ENCODE measurements at regions not wholly inside any gene's neighbourhood (a gene's known extent, or its start where the extent isn't known, plus 50 kb on each side); places are given as distances from the start of the nearest gene placed in this dataset.

DNA sequence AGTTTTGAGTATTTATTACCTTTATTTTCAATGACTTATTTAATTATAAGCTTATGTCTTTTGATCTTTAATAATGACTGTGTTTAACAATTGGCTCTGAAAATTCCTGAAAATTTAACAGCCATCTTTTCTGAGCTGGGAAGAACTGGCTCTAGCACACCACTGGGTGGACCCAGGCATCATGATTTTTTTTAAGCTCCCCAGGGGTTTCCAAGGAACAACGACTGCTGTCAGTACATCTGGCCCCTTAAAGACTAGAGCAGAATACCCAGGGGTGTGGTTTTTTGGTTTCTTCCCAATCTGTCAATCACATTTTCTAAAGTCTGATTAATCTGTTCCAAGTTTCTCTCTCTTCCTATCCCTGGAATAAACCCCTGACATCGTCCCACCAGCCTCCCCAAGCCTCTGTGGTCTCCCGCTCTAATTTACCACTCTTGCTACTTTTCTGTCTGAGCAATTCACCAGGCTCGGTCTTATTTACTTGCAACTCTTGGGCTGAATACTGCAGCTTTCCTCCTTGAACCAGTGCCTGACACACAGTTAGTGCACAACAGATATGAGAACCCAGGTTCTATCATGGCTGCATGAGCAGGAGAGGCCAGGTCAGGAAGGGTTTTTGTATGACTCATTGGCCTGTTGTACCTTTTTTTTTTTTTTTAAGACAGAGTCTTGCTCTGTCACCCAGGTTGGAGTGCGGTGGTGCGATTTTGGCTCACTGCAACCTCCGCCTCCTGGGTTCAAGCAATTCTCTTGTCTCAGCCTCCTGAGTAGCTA, 321.9 kb downstream of the ZSWIM6 start:
- no peak for ATAC-seq

DNA sequence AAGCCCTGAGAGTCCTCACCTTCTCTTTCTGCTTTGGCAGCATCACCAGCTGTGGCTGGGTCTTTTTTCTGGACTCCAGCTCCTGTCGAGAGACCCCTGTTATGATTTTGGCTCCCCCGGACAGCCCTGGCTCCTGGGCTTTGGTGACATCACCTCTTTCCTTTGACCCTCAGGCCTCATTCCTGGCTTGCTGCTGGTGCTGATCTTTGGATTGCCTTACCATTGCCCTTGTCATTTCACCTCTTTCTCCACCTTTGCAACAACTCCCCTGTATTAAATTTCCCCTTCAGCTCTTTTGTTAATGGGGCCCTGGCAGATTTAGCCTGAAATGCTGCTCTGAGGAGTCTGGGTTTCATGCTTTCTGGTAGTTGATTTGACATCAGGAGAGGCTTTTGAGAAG, 322.8 kb downstream of the ZSWIM6 start:
- no peak for ATAC-seq

DNA sequence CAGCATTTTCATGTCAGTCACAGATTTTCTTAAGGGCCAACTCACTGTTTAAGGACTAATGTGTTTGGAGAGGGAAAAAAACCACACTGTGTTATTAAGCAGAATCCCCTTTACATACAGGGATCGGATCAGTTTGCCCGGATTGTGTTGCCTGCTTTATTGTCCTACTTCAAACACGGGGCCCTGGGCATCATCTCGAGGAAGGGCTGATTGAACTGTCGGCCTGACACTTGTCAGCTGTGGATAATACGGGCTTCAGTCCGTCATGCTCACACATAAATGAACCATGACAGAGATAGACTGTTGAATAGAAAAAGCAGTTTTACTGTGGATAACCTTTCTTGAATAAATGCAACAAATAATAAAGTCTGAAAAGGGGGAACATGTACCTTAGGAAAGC, 325.0 kb downstream of the ZSWIM6 start:
- no peak for ATAC-seq

DNA sequence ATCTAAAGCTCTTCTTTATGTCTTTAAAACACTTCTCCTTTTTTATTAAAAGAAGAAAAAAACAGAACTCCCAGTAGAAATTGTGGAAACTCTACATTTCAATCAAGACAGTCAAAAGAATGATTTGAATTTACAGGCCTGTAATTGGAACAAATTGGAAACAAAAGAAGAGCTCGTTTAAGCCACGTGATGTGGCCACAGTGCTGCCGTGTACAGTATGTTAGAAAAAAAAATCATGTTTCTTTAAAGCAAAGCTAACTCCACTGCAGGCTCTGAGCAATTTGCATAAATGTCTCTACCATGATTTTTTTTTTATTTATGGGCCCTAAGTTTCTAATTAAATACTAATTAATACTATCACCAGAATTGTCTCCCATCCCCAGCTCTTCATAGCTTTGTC, 325.6 kb downstream of the ZSWIM6 start:
- ATAC-seq, result no peak

DNA sequence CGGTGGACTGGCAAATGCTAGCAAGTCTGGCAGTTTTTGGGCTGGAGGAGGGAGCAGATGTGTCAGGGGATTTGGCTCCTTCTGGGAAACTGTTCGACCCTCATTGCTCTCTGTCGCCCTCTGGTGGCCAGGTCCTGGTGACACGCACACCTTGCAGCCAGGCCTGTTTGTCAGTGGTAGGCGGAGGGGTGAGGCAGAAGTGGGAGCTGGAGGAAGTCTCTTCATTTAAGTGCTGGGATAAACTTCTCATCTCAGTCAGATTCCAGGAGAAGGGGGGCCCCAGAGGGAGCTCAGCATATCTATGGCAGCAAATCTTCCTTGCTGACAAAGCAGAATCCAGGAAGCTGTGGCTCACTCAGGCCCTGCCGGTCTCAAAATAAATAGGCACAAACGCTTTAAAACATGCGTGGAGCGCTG, 326.5 kb downstream of the ZSWIM6 start:
- peak; percentile 85 for ATAC-seq

DNA sequence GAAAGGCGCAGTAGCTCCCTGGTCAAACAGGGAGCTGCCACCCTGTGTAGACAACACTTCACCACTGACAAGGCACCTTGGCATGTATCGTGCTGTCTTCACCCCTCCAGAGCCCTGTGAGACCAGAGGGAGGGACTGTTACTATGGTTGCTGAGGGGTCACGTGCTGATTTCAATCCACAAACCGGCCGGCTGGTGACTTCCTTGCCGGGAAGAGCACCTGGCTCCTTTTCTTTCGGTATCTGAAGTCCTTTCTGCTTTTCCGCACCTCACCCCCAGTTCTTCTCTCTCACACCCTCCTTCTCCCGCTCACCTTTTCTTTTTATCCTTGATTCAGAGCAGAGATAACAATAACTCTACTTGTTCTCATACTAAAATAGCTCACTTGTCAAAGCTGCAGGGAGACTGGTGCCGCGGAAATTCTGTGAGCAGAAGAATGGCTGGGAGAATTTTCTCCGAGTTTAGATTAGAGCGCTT, 327.2 kb downstream of the ZSWIM6 start:
- peak; percentile 25 for ATAC-seq

DNA sequence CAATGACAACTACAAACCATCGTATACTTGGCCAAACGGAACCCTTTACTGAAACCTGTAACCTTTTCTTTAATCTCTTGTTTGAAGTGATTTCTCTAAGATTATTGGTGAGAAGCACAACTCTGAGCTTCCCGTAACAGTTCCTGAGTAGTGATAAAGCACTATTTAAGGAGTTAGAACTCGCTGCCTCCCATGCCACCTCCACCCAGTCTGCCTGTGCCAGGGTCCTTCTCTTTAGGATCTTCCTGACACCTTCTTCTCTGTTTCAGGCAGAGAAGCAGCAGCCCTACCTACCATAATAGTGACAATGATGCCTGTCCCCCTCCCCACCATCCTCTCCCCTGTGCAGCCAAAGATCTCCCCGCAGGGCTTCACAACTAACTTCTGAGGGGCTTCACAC, 330.6 kb downstream of the ZSWIM6 start:
- no peak for ATAC-seq

DNA sequence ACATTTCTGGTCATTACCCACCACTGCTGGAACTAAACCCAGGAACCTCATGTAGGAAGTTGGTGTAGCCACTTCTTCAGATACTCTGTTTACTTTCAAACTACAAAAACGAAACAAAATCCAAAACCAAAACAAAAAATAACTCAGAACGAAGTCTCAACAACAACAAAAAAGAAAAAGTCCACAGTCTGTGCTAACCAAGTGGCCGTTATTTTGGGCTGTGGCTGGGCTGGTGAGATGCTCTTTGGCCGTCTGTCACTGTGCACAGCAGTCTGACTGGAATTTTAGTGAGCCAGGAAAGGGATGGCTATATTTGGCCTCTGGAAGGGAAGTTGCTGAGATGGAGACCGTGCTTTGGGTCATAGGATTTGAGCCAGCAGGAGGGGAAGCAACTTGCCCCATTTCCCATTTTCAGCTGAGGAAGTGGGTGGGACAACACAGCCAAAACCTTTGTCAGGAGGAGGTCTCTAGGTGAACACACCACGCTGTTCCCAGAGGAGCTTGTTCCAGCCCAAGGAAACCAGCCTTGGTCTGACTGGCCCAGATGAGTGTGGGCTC, 334.1 kb downstream of the ZSWIM6 start:
- ATAC-seq, result no peak

DNA sequence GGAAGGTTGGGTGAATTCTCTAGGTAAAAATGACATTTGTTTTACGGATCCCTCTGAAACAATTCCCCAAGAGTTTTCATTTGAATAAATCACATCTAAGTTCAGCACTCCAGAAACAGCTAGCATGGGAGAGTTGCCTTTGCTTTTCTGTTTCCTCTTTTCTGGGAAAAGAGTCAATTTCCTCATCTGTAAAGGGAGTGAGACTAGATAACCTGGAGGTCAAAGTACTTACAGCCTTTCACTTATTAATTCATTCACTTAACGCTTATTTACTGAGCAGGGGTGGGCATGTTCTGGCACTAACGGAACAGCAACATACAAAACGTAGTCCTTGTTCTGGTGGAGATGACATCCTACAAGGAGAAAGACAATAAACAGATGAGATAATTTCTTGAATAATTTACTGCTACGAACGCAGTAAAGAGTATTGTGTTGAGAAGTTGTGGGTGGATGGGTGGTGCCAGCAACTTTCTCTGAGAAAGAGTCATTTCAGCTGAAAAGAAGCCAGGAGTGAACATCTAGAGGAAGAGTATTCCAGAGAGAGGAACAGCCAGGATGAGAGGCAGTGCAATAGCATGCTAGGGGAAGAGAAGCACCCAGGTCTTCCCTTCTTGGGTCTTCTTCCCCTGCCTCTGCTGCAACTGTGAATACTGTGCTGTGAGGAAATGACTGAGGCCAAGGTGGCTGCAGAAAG, 335.6 kb downstream of the ZSWIM6 start:
- ATAC-seq, result no peak

DNA sequence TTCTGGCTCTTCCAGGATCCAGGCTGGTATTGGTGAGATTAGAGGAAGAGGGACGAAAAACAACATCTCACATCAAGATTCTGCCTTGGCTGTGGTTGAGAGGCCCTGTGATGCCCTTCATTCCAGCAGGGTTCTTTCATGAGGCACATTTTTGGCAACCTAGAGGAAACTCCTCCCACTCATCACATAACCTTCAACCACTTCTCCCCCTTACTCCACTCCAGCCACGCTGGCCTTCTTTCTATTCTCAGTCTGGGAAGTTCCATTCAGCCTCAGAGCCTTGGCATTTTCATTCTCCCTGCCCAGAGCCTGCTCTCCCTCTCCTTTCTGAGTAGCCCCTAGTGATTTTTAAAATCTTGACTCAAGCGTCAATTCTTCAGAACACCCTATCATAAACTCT, 337.5 kb downstream of the ZSWIM6 start:
- no peak for ATAC-seq

DNA sequence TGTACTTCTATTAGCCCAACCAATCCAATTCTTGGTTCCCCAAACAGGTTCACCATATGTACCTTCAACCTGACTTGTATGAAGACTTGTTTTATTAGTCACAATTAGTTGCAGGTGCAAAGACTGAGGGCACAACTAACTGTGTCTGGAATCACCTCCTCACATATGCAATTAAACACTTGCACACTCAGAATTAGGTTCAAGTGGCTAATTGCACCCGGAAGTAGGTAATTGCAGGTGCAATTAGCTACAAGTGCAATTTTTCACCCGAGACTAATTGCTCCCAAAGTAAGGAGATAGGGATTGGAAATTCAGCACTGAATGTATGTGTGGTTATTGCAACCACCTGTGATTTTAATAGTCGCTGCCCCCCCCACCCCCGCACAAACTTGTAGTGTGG, 338.9 kb downstream of the ZSWIM6 start:
- no peak for ATAC-seq

DNA sequence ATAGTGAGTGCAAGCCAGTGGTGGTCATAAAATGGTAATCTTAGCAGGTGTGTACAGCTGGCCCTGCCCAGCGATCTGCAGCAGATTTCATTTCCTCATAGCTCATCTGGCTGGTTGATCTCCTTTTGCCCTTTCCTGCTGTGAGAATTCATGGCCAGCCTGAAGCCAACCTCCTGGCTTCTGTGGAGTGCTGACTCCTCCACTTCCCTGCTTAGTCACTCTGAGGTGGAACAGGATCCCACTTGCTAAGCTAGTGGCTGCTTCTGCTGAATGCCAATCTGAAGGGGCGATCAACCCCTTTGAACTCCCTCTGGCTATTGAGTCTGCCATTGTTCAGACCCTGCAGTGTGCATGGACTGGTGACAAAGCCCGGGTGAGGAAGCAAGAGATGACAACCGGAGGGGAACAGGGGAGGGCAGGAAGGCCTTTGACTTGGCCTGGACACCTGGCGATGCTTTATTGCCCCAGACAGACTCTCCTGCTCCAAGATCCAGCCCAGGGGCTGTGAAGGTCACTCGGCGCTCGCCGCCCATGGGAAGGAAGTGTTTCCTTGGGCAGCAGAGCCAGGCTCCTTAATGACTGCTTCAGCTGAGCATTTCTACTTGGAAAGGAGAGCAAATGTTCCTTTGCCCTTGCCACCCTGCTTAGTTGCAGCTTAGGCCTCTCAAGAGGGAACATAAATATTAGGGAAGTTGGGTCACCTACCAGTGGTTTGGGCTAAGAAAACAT, 341.1 kb downstream of the ZSWIM6 start:
- ATAC-seq, result peak; percentile 96

DNA sequence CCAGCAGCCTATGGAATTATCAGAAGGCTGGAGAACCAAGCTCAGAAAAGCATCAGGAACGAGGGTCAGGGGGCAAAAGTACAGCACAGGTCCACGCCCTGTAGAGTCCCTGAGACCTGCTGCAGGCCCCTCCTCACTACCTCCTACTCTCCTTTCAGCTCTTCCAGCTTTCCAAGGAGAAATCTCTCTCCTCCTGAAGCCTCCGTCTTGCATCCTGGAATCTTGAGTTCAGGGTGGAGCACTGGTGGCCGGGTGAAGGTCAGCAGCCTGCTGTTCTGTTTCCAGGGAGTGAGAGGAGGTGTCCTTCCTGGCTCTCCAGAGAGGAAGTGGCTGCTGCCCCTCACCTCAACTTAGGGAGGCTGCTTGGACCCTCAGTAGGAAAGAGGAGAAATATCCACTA, 342.3 kb downstream of the ZSWIM6 start:
- no peak for ATAC-seq

DNA sequence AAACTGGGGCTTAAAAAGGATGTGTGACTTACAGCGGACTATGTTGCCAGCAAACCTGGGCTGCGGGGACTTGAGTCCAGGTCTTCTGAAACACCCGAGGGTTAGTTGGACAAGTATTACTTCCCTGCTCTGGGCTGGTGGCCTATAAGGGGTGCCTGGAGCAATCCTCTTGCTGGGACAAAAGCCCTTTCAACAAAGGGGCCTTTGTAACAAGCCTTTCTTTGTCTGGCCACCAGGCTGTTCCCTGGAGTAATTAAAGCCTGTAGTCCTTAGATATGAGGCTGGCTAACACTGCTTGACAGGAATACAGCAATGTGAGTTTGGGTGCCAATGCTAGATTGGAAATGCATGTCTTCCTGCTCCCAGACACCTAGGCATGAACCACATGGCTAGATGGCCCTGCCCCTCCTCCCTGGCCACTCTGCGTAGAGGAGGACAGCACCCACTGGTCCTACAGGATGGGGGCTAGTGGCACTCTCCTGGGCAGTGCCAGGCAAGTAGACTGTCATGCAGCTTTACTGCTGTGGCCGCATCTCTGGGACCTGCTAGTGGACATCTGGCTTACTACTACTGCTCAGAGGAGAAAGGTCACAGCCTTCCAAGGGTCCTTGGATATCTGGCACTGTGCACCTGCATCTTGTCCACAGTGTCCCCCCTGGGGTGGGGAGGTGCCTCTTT, 343.1 kb downstream of the ZSWIM6 start:
- no peak for ATAC-seq

DNA sequence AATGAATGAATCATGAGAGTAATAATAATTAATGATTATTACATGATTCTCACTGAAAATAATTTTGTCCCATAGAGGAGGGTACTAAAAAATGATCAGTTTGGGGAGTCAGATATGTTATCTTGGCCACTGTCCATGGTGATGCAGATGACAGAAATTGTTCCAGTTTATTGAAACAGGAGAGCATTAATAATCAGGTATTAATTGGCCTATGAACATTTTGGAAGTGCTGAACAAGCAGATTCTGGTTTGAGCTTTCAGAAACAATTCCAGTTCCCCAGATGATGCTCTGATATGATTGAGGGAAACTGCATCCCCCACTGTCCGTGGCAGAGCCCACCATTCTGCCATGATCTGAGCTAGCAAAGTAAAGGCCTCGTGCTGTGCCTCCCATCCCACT, 345.2 kb downstream of the ZSWIM6 start:
- no peak for ATAC-seq

DNA sequence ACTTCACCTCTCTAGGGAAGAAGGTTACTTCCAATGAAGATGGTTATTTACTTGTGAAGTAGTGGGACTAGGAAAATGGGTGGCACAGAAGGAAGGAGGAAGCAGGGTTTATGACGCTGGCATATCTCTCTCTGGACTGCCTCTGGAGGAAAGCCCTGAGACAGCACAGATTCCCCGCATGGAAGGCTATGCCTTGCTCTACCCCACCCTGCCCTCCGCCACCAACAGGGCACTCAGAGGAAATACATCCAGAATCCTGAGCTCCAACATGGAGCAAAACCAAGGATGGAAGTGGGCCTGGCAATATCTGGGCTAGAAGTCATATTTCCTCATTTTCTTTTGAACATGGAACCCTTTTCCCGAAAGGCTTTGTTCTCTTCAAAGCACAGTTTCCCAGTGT, 346.9 kb downstream of the ZSWIM6 start:
- no peak for ATAC-seq

DNA sequence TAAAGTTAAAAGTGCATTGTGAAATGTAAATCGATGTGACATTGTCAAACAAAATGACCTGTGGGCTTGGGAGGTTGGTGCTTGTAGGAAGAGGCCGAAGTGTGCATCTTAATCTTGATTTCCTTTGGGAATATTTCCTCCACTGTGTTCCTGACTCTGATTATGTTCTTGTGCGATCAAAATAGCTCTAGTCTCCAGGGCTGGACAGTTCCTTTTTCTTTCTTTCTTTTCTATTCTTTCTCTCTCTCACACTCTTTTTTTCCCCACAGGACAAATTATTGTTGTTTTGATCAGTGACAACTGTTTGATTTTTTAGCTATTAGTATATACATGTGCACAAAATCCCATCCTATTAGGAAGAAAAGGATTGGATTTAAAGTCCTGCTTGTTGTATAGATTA, 347.5 kb downstream of the ZSWIM6 start:
- no peak for ATAC-seq

DNA sequence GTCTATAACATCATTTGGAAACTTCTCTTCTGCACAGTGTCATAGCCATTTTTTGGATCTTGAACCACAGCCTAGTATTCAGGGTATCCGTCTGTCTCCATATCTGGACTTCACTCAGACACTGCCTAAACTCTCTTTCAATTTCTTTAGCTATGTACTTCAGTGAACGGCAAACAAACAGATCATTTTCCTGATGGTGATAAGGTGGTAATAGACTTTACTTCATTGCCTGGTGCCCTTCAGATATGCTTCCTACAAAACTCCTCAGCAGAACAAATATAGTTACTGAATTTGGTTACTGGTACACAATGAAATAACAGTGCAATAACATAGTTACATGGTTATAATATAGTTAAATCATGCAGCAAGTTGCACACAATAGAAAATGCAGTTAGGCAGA, 348.2 kb downstream of the ZSWIM6 start:
- ATAC-seq, result no peak

DNA sequence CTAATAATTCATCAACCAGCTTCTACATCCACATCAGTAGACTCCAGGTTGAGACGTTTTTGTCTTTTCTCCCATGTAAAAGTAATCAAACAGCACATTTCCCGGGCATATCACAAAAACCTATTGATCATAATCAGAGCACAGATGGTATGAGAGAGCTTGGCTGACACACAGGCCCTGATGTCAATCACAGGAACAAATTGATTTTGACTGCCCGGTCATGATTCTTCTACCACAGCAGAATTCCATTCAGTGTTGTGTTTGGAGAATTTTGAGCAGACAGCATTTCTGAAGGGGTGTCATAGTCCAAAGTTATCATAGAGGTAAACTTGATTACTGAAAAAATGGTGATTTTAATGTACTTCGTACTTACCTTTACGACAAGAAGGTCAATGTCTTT, 351.1 kb downstream of the ZSWIM6 start:
- ATAC-seq, result no peak

DNA sequence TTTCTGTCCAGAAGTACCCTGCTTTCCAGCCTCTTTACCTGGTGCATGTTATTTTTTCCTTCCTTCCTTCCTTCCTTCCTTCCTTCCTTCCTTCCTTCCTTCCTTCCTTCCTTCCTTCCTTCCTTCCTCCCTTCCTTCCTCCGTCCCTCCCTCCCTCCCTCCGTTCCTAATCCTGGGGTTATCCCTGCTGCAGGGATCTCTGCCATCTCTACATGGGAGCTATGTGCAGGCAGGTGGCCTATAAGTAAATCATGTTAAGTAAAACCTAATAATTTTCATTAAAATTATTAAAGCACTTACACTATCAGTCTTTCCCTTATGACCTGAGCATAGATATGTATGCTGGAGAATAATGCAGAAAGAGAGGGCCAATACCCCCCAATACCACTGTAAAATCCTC, 351.9 kb downstream of the ZSWIM6 start:
- no peak for ATAC-seq

DNA sequence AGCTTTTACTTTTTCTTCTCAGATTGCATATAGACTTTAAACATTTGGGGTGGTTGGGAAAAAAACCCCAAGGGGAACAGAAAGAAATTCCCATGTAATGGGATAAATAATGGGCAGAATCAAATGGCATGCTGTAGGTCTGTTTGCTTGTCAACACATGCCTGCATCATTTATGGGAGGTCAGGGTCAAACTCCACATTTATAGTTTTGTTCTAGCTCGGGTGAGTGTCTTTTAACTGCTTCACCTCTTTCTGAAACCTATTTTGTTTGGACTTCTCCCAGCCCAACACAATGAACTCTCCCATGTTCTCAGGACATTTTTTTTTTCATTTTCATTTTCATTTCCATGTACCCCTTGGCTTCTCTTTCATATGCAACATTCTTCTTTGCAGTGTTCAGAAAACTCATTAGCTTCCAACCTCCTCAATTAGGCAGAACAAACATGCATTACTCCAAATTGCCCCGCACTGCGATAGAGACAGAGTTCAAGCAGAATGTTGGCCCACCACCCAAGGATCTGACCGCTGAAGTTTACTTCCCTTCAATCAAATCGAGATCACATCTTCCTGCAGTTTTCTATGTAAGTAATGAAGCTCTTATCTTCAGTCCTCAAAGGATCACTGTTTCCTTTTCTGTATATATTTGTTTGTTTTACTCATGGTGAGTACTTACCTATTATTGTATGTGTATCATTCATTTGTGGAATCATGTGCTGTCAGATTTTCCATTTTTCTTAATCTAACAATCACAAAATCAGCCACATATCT, 354.6 kb downstream of the ZSWIM6 start:
- ATAC-seq, result no peak

DNA sequence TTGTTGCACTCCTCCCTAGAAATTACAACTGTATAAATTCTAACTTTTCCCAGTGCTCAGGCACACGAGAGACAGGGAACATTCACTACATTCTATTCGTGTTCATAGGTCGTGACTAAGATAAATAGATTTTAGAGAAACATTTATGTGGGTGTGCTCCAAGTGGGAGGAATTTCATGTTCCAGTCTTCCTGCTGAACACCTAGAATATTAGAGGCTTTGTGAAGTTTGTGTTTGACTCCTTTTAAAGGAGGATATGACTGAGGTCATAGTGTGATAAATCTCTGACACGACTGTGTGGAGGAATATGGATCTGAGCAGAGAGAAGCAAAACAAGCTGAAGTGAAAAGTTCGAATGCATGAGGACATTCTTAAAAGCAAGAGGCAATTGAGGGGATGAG, 355.3 kb downstream of the ZSWIM6 start:
- ATAC-seq, result no peak

Measured in esophagus mucosa (tissue), 1 donor.